Spleen (tissue), 11 donors: ENCODE measurements at regions not wholly inside any gene's neighbourhood (a gene's known extent, or its start where the extent isn't known, plus 50 kb on each side); places are given as distances from the start of the nearest gene placed in this dataset.

ENCODE experiments used
- DNase-seq: peaks from one replicate; pipeline ENCODE4 v3.0.0-alpha.2; 2020
- H3K27ac ChIP-seq, 8 donors: fragments of 200-600 bp; sonication (generic) in 7 of 8; 1 replicate in 4 of 8; 2 replicates in 4 of 8; pipeline versions ENCODE4 v1.5.0 to v1.8.0; 2016 to 2021; ENCODE audit warnings: inconsistent platforms in 4 of 8, mild to moderate bottlenecking in 4 of 8, moderate library complexity in 1 of 8
- H3K27me3 ChIP-seq, 7 donors: fragments of 200-600 bp; sonication (generic) in 6 of 7; replicated peaks in 1 of 7; 1 replicate in 4 of 7; 2 replicates in 3 of 7; pipeline versions ENCODE4 v1.5.0 to v1.8.0; 2016 to 2021; ENCODE audit warnings: inconsistent platforms in 3 of 7, mild to moderate bottlenecking in 1 of 7
- H3K36me3 ChIP-seq, 6 donors: fragments of 200-600 bp; sonication (generic) in 5 of 6; 1 replicate in 4 of 6; 2 replicates in 2 of 6; pipeline versions ENCODE4 v1.5.0 to v1.8.0; 2016 to 2021; ENCODE audit warnings: inconsistent platforms in 2 of 6
- H3K4me1 ChIP-seq, 6 donors: fragments of 200-600 bp; sonication (generic) in 5 of 6; 1 replicate in 3 of 6; 2 replicates in 3 of 6; pipeline versions ENCODE4 v1.5.0 to v1.8.0; 2016 to 2021; ENCODE audit warnings: inconsistent platforms in 3 of 6
- H3K4me3 ChIP-seq, 8 donors: fragments of 200-600 bp; sonication (generic) in 7 of 8; 1 replicate in 4 of 8; 2 replicates in 4 of 8; pipeline versions ENCODE4 v1.5.0 to v1.8.0; 2016 to 2021; ENCODE audit warnings: inconsistent platforms in 4 of 8, mild to moderate bottlenecking in 4 of 8, moderate library complexity in 2 of 8
- H3K9me3 ChIP-seq, 8 donors: fragments of 200-600 bp; sonication (generic) in 7 of 8; 1 replicate in 4 of 8; 2 replicates in 4 of 8; pipeline versions ENCODE4 v1.5.0 to v1.8.0; 2016 to 2021; ENCODE audit warnings: inconsistent platforms in 4 of 8
- POLR2A ChIP-seq, 3 donors: fragments of 450-650 bp; IDR thresholded peaks; one replicate each; pipeline ENCODE4 v1.5.1; 2017; ENCODE audit warnings: antibody characterized with exemption in 3 of 3, mild to moderate bottlenecking in 1 of 3
- POLR2AphosphoS5 ChIP-seq, 3 donors: sonication (generic); formaldehyde crosslinking; IDR thresholded peaks; one replicate each; pipeline ENCODE4 v1.5.1; 2017; ENCODE audit warnings: antibody characterized with exemption in 3 of 3
- WGBS, 5 donors: extraction: QIAGEN DNeasy Blood & Tissue Kit in 3 of 5; methylation state at CpG; one replicate each; pipeline versions ENCODE4 v1.1.5 to v1.1.7; 2013 to 2018; 5-methylcytosine and 5-hydroxymethylcytosine counted together
- intact Hi-C: fragments of 100-400 bp; cut with DNase I; formaldehyde crosslinking; loops from one replicate; pipeline ENCODE4 v1.15.0; 2023; ENCODE audit warnings: low total_unique reads
- TF ChIP-seq, protein P1 (sequence below), 11 experiments: fragments of 200-600 bp in 7 of 11; fragments of 450-650 bp in 4 of 11; sonication (generic) in 4 of 11; IDR thresholded peaks in 8 of 11; conservative IDR thresholded peaks in 3 of 11; 1 replicate in 7 of 11; 2 replicates in 4 of 11; pipeline versions ENCODE4 v1.4.0 to v1.8.0; 2016 to 2021; ENCODE audit warnings: antibody characterized with exemption in 11 of 11, inconsistent platforms in 4 of 11, mild to moderate bottlenecking in 1 of 11
- donor health status: healthy with polysubstance abuse.
- donor health status: DM: no; HTN: no; CAD: no; lungs with moderate emphysema.
- donor health status: DM: no; HTN: no; CAD: no.
- donor health status: Bipolar disorder and iron deficiency.
- donor health status: healthy.
- donor health status: DM: no; HTN: no; CAD: no.
- donor health status: DM: yes; HTN: yes; CAD: no.

DNA sequence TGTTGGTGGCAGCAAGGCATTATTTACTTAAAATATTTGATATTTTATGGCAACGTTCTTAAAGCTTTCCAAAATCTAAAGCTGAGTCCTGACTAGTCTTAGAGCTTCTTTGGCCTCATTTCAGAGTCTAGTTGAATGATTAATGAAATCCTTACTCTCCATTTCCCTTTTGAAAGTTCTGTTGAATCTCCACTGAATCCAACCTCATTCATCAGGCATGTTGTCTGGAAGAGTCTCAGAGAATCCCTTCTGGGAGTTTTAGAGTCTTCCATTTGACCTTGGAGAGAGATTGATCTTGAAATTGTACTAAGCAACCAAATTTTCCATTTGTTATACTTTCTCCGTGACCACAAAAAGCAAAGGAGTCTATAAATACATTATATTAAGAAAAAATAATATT lies 198.5 kb upstream of the TMEM196 start:
- Histone ChIP-seq H3K36me3 (no peaks in the 10 kb centered on the region), H3K27ac (no peak overlapping the region), H3K4me1 (no peaks in the 10 kb centered on the region), H3K9me3 (no peaks in the 10 kb centered on the region), H3K4me3 (no peak overlapping the region), H3K27me3 (no peaks in the 10 kb centered on the region)
- intact Hi-C loops = loop anchor here (10.0 kb wide), 1 partner anchor 57 kb away; no protein-coding TSS in a partner anchor
- TF ChIP-seq, protein P1, sequence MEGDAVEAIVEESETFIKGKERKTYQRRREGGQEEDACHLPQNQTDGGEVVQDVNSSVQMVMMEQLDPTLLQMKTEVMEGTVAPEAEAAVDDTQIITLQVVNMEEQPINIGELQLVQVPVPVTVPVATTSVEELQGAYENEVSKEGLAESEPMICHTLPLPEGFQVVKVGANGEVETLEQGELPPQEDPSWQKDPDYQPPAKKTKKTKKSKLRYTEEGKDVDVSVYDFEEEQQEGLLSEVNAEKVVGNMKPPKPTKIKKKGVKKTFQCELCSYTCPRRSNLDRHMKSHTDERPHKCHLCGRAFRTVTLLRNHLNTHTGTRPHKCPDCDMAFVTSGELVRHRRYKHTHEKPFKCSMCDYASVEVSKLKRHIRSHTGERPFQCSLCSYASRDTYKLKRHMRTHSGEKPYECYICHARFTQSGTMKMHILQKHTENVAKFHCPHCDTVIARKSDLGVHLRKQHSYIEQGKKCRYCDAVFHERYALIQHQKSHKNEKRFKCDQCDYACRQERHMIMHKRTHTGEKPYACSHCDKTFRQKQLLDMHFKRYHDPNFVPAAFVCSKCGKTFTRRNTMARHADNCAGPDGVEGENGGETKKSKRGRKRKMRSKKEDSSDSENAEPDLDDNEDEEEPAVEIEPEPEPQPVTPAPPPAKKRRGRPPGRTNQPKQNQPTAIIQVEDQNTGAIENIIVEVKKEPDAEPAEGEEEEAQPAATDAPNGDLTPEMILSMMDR (IDR thresholded peaks at IDR 0.05 in 8 of 11, conservative IDR thresholded peaks at IDR 0.05 in 3 of 11) = no peak
- no peak for TF ChIP-seq POLR2AphosphoS5 (IDR thresholded peaks at IDR 0.05)
- no peak for TF ChIP-seq POLR2A (IDR thresholded peaks at IDR 0.05)
- DNase-seq = no peak
- 77 to 87% (median 77%) methylated on average over 2 of the region's 2 CpGs for WGBS, 5 donors

DNA sequence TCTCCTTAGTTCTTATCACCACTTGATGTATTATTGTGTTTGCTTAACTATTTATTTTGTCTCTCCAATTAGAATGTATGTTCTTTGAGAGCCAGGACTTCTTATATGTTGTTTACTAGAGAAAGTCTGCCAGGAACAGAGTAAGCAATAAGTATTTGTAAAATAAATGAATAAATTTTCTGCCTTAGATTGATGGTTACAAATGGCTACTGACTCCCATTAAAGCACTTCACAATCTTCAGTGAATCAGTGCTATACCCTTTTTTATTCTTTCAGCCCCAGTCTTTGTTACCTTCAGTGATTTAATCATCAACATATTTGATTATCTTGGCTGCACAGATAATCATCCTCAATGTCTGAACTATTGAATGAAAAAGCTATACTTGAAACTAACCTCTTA lies 197.1 kb upstream of the TMEM196 start:
- no peak for TF ChIP-seq POLR2AphosphoS5 (IDR thresholded peaks at IDR 0.05)
- TF ChIP-seq, protein P1 (IDR thresholded peaks at IDR 0.05 in 8 of 11, conservative IDR thresholded peaks at IDR 0.05 in 3 of 11) = no peak
- Histone ChIP-seq H3K9me3 (no peaks in the 10 kb centered on the region), H3K4me1 (no peaks in the 10 kb centered on the region), H3K36me3 (no peaks in the 10 kb centered on the region), H3K27ac (no peak overlapping the region), H3K27me3 (no peaks in the 10 kb centered on the region), H3K4me3 (no peak overlapping the region)
- intact Hi-C loops = loop anchor here (10.0 kb wide), 1 partner anchor 56 kb away; no protein-coding TSS in a partner anchor
- DNase-seq = no peak

DNA sequence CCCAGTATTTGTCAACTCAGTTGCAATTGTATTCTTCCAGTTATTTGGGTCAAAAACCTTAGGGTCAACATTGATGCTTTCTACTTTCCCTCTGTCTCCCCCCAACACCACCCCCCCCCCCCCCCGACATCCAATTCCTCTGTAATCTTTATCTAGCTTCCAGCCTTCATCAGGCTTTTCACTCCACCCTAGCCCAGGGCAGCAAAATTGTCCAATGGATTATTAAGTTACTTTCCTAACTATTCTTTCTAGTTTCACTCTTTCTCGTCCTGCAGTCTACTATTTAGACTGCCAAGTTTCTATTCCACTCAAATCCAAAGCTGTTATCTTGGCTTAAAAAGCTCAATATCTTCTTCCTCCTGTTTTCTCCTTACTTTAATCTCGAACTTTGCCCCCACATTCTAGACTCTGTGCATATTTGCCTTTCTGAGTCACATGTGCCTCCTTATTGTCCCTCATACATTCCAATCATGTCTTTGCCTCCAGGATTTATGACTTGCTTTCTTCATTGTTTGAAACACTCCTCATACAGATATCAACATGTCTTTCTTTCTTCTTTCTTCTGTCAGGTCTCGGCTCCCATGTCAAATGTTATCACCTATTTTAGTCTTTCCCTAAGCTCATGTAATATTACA lies 196.6 kb upstream of the TMEM196 start:
- no peak overlapping the region for H3K4me3 ChIP-seq
- H3K4me1 ChIP-seq = no peaks in the 10 kb centered on the region
- no peaks in the 10 kb centered on the region for H3K9me3 ChIP-seq
- intact Hi-C loops = loop anchor here (10.0 kb wide), 1 partner anchor 55 kb away; no protein-coding TSS in a partner anchor
- no peak overlapping the region for H3K27ac ChIP-seq
- 42 to 71% (median 48%) methylated on average over 4 of the region's 4 CpGs for WGBS, 5 donors
- TF ChIP-seq POLR2AphosphoS5 (IDR thresholded peaks at IDR 0.05) (no peak), POLR2A (IDR thresholded peaks at IDR 0.05) (no peak)
- TF ChIP-seq, protein P1 (IDR thresholded peaks at IDR 0.05 in 8 of 11, conservative IDR thresholded peaks at IDR 0.05 in 3 of 11) = no peak
- no peak for DNase-seq
- no peaks in the 10 kb centered on the region for H3K27me3 ChIP-seq
- no peaks in the 10 kb centered on the region for H3K36me3 ChIP-seq

DNA sequence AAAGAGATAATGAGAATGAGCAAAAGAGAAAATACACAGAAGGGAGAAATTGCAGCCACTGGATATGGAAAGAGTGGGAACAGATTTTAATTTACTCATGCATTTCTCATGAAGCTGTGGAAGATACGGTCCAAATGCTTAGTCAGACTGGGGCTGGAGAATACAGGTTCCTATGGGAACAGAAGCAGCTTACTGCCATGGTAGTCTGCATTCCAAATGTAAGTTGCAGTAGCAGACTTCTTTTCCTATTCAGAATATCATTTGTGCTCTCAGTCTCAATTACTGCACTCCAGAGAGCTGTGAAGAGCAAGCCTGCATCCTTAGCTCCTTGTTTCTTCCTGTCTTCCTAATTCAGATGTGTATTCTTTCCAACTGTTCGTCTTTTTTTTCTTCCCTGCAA lies 190.8 kb upstream of the TMEM196 start:
- DNase-seq = no peak
- Histone ChIP-seq H3K27ac (no peak overlapping the region), H3K27me3 (no peaks in the 10 kb centered on the region), H3K4me1 (no peaks in the 10 kb centered on the region), H3K4me3 (no peak overlapping the region), H3K36me3 (no peaks in the 10 kb centered on the region), H3K9me3 (no peaks in the 10 kb centered on the region)
- intact Hi-C loops = no loop called here
- TF ChIP-seq POLR2A (IDR thresholded peaks at IDR 0.05) (no peak), POLR2AphosphoS5 (IDR thresholded peaks at IDR 0.05) (no peak)
- TF ChIP-seq, protein P1 (IDR thresholded peaks at IDR 0.05 in 8 of 11, conservative IDR thresholded peaks at IDR 0.05 in 3 of 11) = no peak
- 66 to 75% (median 74%) methylated on average over 2 of the region's 2 CpGs for WGBS, 5 donors
